Fibroblast of the aortic adventitia (primary cell): ENCODE measurements at regions not wholly inside any gene's neighbourhood (a gene's known extent, or its start where the extent isn't known, plus 50 kb on each side); places are given as distances from the start of the nearest gene placed in this dataset.
"Not testable (repeated sequence)": the region's sequence is repeated elsewhere in the genome, so short reads cannot be mapped to it uniquely, and the experiment has no call there.

Source experiments
- DNase-seq: peaks from one replicate; pipeline ENCODE4 v3.0.0-alpha.2; 2010; ENCODE audit warnings: low read depth
- H3K4me3 ChIP-seq: 2 replicates; pipeline ENCODE4 v1.5.1; 2011; ENCODE audit warnings: low read depth, mild to moderate bottlenecking, control low read depth, low read length, moderate library complexity
- CTCF ChIP-seq: IDR thresholded peaks from 2 replicates; pipeline ENCODE4 v1.5.1; 2011; ENCODE audit warnings: mild to moderate bottlenecking, low read length, control low read depth, inconsistent platforms; ENCODE audit not compliant: insufficient read depth

GRCh38 chr21:24577301-24577700, 1030.0 kb downstream of the MRPL39 start:
- DNase-seq, result no peak
- H3K4me3 ChIP-seq, result no peak overlapping the region
- TF ChIP-seq CTCF, result no peak

- no peak for TF ChIP-seq CTCF
- no peak for DNase-seq
- no peak overlapping the region for H3K4me3 ChIP-seq
These were observed 1046.0 kb downstream of the MRPL39 start for GRCh38 chr21:24561291-24561690.

- no peak for DNase-seq
- TF ChIP-seq CTCF, result no peak
- no peak overlapping the region for H3K4me3 ChIP-seq
These were observed 1054.8 kb downstream of the MRPL39 start for GRCh38 chr21:24552491-24552890.

GRCh38 chr21:24545807-24546361, 1061.4 kb downstream of the MRPL39 start:
- no peak for TF ChIP-seq CTCF
- H3K4me3 ChIP-seq, result no peak overlapping the region
- DNase-seq, result no peak

- no peak overlapping the region for H3K4me3 ChIP-seq
- no peak for DNase-seq
- TF ChIP-seq CTCF, result no peak
These were observed 1093.1 kb downstream of the MRPL39 start for GRCh38 chr21:24514081-24514733.

GRCh38 chr21:24509131-24509530, 1098.2 kb downstream of the MRPL39 start:
- no peak overlapping the region for H3K4me3 ChIP-seq
- DNase-seq, result no peak
- TF ChIP-seq CTCF, result no peak

GRCh38 chr21:24486973-24487372, 1120.3 kb downstream of the MRPL39 start:
- H3K4me3 ChIP-seq, result no peak overlapping the region
- no peak for DNase-seq
- no peak for TF ChIP-seq CTCF

- DNase-seq, H3K4me3 ChIP-seq: not testable (repeated sequence)
These were observed 1123.9 kb downstream of the MRPL39 start for GRCh38 chr21:24483361-24483760.
